Panc1 (cell line): ENCODE measurements at regions not wholly inside any gene's neighbourhood (a gene's known extent, or its start where the extent isn't known, plus 50 kb on each side); places are given as distances from the start of the nearest gene placed in this dataset.
"Not testable (repeated sequence)": the region's sequence is repeated elsewhere in the genome, so short reads cannot be mapped to it uniquely, and the experiment has no call there.

Source experiments
- CTCF ChIP-seq: fragments of 450-650 bp; IDR thresholded peaks from 2 replicates; pipeline ENCODE4 v1.5.1; 2017; ENCODE audit warnings: mild to moderate bottlenecking
- SIN3A ChIP-seq: IDR thresholded peaks from 2 replicates; pipeline ENCODE4 v1.6.1; 2012; ENCODE audit warnings: low read depth, mild to moderate bottlenecking, low read length, moderate library complexity, borderline replicate concordance; ENCODE audit not compliant: insufficient read depth

- TF ChIP-seq CTCF, SIN3A: not testable (repeated sequence)
These were observed 4410.6 kb upstream of the TPTE start for GRCh38 chr21:6110716-6111343.
